ENCODE measurements at regions not wholly inside any gene's neighbourhood (a gene's known extent, or its start where the extent isn't known, plus 50 kb on each side); places are given as distances from the start of the nearest gene placed in this dataset.

- Histone ChIP-seq H4K12ac (ENCODE audit: low read depth, low read length) (no peak overlapping the region), H3K27ac (ENCODE audit: low read depth, low read length) (no peak overlapping the region), H3K4me2 (ENCODE audit: low read length) (no peak overlapping the region), H3K9ac (ENCODE audit: low read length) (no peak overlapping the region), H3K14ac (ENCODE audit: low read length) (no peak overlapping the region), H3K27me3 (ENCODE audit: insufficient read depth, low read length) (no peaks in the 10 kb centered on the region), H3K79me2 (ENCODE audit: control insufficient read depth, insufficient read depth, low read length, poor library complexity) (no peaks in the 10 kb centered on the region), H2BK120ac (ENCODE audit: insufficient read depth, low read length, poor library complexity) (no peak overlapping the region), H3K9me3 (ENCODE audit: insufficient read depth, low read depth, low read length) (peaks cover 3% of the 10 kb centered on the region), H2BK12ac (ENCODE audit: low read length) (no peak overlapping the region), H3K4me1 (ENCODE audit: control insufficient read depth in 1 of 2, insufficient read depth in 2 of 2, low read length in 2 of 2) (no peaks in the 10 kb centered on the region), H2AK5ac (ENCODE audit: low read length) (no peak overlapping the region), H3K36me3 (ENCODE audit: control insufficient read depth in 1 of 2, insufficient read depth in 2 of 2, low read length in 2 of 2) (no peaks in the 10 kb centered on the region), H3K18ac (ENCODE audit: low read length) (no peak overlapping the region), H4K8ac (ENCODE audit: low read depth, low read length) (no peak overlapping the region), H3K4me3 (ENCODE audit: low read depth, low read length) (no peak overlapping the region), H2BK5ac (ENCODE audit: low read depth, low read length, poor library complexity) (no peak overlapping the region), H3K4ac (ENCODE audit: low read depth, low read length) (no peak overlapping the region), H4K91ac (ENCODE audit: low read depth, low read length) (no peak overlapping the region), H2AFZ (ENCODE audit: insufficient read depth, low read length, poor library complexity) (no peak overlapping the region), H3K79me1 (ENCODE audit: low read length) (no peaks in the 10 kb centered on the region), H3K23ac (ENCODE audit: low read length) (no peak overlapping the region)
- no peak for DNase-seq
- no CpG with 5 or more reads among the region's 7 CpGs for WGBS (ENCODE audit: extremely low coverage, insufficient coverage, insufficient read length)
Measured at GRCh38 chr5:171509467-171509866, 90.0 kb downstream of the FGF18 start.

GRCh38 chr5:171512397-171512796 lies 93.0 kb downstream of the FGF18 start:
- Histone ChIP-seq H3K9ac (ENCODE audit: low read length) (no peak overlapping the region), H4K91ac (ENCODE audit: low read depth, low read length) (no peak overlapping the region), H3K4me2 (ENCODE audit: low read length) (no peak overlapping the region), H2BK120ac (ENCODE audit: insufficient read depth, low read length, poor library complexity) (no peak overlapping the region), H3K4me3 (ENCODE audit: low read depth, low read length) (no peak overlapping the region), H2BK12ac (ENCODE audit: low read length) (no peak overlapping the region), H3K4ac (ENCODE audit: low read depth, low read length) (no peak overlapping the region), H3K36me3 (ENCODE audit: control insufficient read depth in 1 of 2, insufficient read depth in 2 of 2, low read length in 2 of 2) (no peaks in the 10 kb centered on the region), H4K12ac (ENCODE audit: low read depth, low read length) (no peak overlapping the region), H3K18ac (ENCODE audit: low read length) (no peak overlapping the region), H4K8ac (ENCODE audit: low read depth, low read length) (no peak overlapping the region), H2AK5ac (ENCODE audit: low read length) (no peak overlapping the region), H2BK5ac (ENCODE audit: low read depth, low read length, poor library complexity) (no peak overlapping the region), H3K27ac (ENCODE audit: low read depth, low read length) (no peak overlapping the region), H3K23ac (ENCODE audit: low read length) (no peak overlapping the region), H3K79me2 (ENCODE audit: control insufficient read depth, insufficient read depth, low read length, poor library complexity) (no peaks in the 10 kb centered on the region), H3K27me3 (ENCODE audit: insufficient read depth, low read length) (no peaks in the 10 kb centered on the region), H3K4me1 (ENCODE audit: control insufficient read depth in 1 of 2, insufficient read depth in 2 of 2, low read length in 2 of 2) (no peaks in the 10 kb centered on the region), H2AFZ (ENCODE audit: insufficient read depth, low read length, poor library complexity) (no peak overlapping the region), H3K14ac (ENCODE audit: low read length) (no peak overlapping the region), H3K9me3 (ENCODE audit: insufficient read depth, low read depth, low read length) (peaks cover 3% of the 10 kb centered on the region), H3K79me1 (ENCODE audit: low read length) (no peaks in the 10 kb centered on the region)
- no CpG with 5 or more reads among the region's 5 CpGs for WGBS (ENCODE audit: extremely low coverage, insufficient coverage, insufficient read length)
- peak; percentile 16 to 81 for DNase-seq

GRCh38 chr5:171513591-171513990 lies 94.1 kb downstream of the FGF18 start:
- no peak for DNase-seq
- H3K79me1 ChIP-seq (ENCODE audit: low read length): no peaks in the 10 kb centered on the region
- no peak overlapping the region for H3K4me2 ChIP-seq (ENCODE audit: low read length)
- H3K23ac ChIP-seq (ENCODE audit: low read length): no peak overlapping the region
- no CpG with 5 or more reads among the region's 2 CpGs for WGBS (ENCODE audit: extremely low coverage, insufficient coverage, insufficient read length)
- H2AFZ ChIP-seq (ENCODE audit: insufficient read depth, low read length, poor library complexity): no peak overlapping the region
- H3K79me2 ChIP-seq (ENCODE audit: control insufficient read depth, insufficient read depth, low read length, poor library complexity): no peaks in the 10 kb centered on the region
- H2BK12ac ChIP-seq (ENCODE audit: low read length): no peak overlapping the region
- no peak overlapping the region for H3K14ac ChIP-seq (ENCODE audit: low read length)
- no peak overlapping the region for H4K91ac ChIP-seq (ENCODE audit: low read depth, low read length)
- no peak overlapping the region for H3K18ac ChIP-seq (ENCODE audit: low read length)
- H3K4me3 ChIP-seq (ENCODE audit: low read depth, low read length): no peak overlapping the region
- H3K4ac ChIP-seq (ENCODE audit: low read depth, low read length): no peak overlapping the region
- no peak overlapping the region for H4K12ac ChIP-seq (ENCODE audit: low read depth, low read length)
- H2BK120ac ChIP-seq (ENCODE audit: insufficient read depth, low read length, poor library complexity): no peak overlapping the region
- H2BK5ac ChIP-seq (ENCODE audit: low read depth, low read length, poor library complexity): no peak overlapping the region
- no peaks in the 10 kb centered on the region for H3K27me3 ChIP-seq (ENCODE audit: insufficient read depth, low read length)
- H4K8ac ChIP-seq (ENCODE audit: low read depth, low read length): no peak overlapping the region
- no peak overlapping the region for H3K9ac ChIP-seq (ENCODE audit: low read length)
- H2AK5ac ChIP-seq (ENCODE audit: low read length): no peak overlapping the region
- H3K4me1 ChIP-seq (ENCODE audit: control insufficient read depth in 1 of 2, insufficient read depth in 2 of 2, low read length in 2 of 2): no peaks in the 10 kb centered on the region
- H3K9me3 ChIP-seq (ENCODE audit: insufficient read depth, low read depth, low read length): peaks cover 3% of the 10 kb centered on the region
- no peak overlapping the region for H3K27ac ChIP-seq (ENCODE audit: low read depth, low read length)
- no peaks in the 10 kb centered on the region for H3K36me3 ChIP-seq (ENCODE audit: control insufficient read depth in 1 of 2, insufficient read depth in 2 of 2, low read length in 2 of 2)

- H2BK12ac ChIP-seq (ENCODE audit: low read length): no peak overlapping the region
- H3K4me2 ChIP-seq (ENCODE audit: low read length): no peak overlapping the region
- H3K23ac ChIP-seq (ENCODE audit: low read length): no peak overlapping the region
- H3K18ac ChIP-seq (ENCODE audit: low read length): no peak overlapping the region
- no peaks in the 10 kb centered on the region for H3K9me3 ChIP-seq (ENCODE audit: insufficient read depth, low read depth, low read length)
- no peak overlapping the region for H2AK5ac ChIP-seq (ENCODE audit: low read length)
- H3K27ac ChIP-seq (ENCODE audit: low read depth, low read length): no peak overlapping the region
- H4K12ac ChIP-seq (ENCODE audit: low read depth, low read length): no peak overlapping the region
- H3K4ac ChIP-seq (ENCODE audit: low read depth, low read length): no peak overlapping the region
- no peak overlapping the region for H3K9ac ChIP-seq (ENCODE audit: low read length)
- WGBS (ENCODE audit: extremely low coverage, insufficient coverage, insufficient read length): no CpG with 5 or more reads among the region's 13 CpGs
- H2AFZ ChIP-seq (ENCODE audit: insufficient read depth, low read length, poor library complexity): no peak overlapping the region
- H3K4me1 ChIP-seq (ENCODE audit: control insufficient read depth in 1 of 2, insufficient read depth in 2 of 2, low read length in 2 of 2): peaks cover 20 to 25% of the 10 kb centered on the region in 2 experiments
- no peak overlapping the region for H4K8ac ChIP-seq (ENCODE audit: low read depth, low read length)
- no peak overlapping the region for H2BK120ac ChIP-seq (ENCODE audit: insufficient read depth, low read length, poor library complexity)
- no peak overlapping the region for H3K14ac ChIP-seq (ENCODE audit: low read length)
- H2BK5ac ChIP-seq (ENCODE audit: low read depth, low read length, poor library complexity): no peak overlapping the region
- no peaks in the 10 kb centered on the region for H3K79me2 ChIP-seq (ENCODE audit: control insufficient read depth, insufficient read depth, low read length, poor library complexity)
- no peaks in the 10 kb centered on the region for H3K27me3 ChIP-seq (ENCODE audit: insufficient read depth, low read length)
- H3K79me1 ChIP-seq (ENCODE audit: low read length): peaks cover 6% of the 10 kb centered on the region
- no peak overlapping the region for H4K91ac ChIP-seq (ENCODE audit: low read depth, low read length)
- no peak for DNase-seq
- H3K4me3 ChIP-seq (ENCODE audit: low read depth, low read length): no peak overlapping the region
- H3K36me3 ChIP-seq (ENCODE audit: control insufficient read depth in 1 of 2, insufficient read depth in 2 of 2, low read length in 2 of 2): no peaks in the 10 kb centered on the region
Measured at GRCh38 chr5:171518916-171519315, 99.5 kb downstream of the FGF18 start.
